Omental fat pad (tissue), 3 donors: ENCODE measurements at regions not wholly inside any gene's neighbourhood (a gene's known extent, or its start where the extent isn't known, plus 50 kb on each side); places are given as distances from the start of the nearest gene placed in this dataset. TPM values are rescaled to one million over a fixed set of nuclear protein-coding genes. Genes with fewer than 3 reads are reported as not detected.

Source experiments
- ATAC-seq: fragments of 150-250 bp; one replicate; pipeline ENCODE4 v1.9.1; 2016; ENCODE audit warnings: mild to moderate bottlenecking, moderate library complexity; ENCODE audit not compliant: low FRiP score
- DNase-seq: peaks from one replicate; pipeline ENCODE4 v3.0.0-alpha.2; 2019; ENCODE audit warnings: low spot score
- CTCF ChIP-seq, 3 donors: fragments of 450-650 bp; IDR thresholded peaks; one replicate each; pipeline ENCODE4 v1.5.1; 2016 to 2017; ENCODE audit warnings: antibody characterized with exemption in 3 of 3, mild to moderate bottlenecking in 3 of 3, moderate library complexity in 2 of 3
- small RNA-seq: library from RNA; depleted of rRNA; stranded (forward); fragments of <200 nt; gene quantifications from one replicate; pipeline ENCODE3, GENCODE V24; 2016

- DNase-seq (no peak), ATAC-seq (no peak)
Observed at GRCh38 chr5:1934056-1934394, 51.3 kb upstream of the IRX4 start.

GRCh38 chr5:1933364-1934055, 50.8 kb upstream of the IRX4 start:
- no peak for ATAC-seq
- DNase-seq, result no peak
- no peak for TF ChIP-seq CTCF (IDR thresholded peaks at IDR 0.05)

More at GRCh38 chr5:1934056-1934394, 51.3 kb upstream of the IRX4 start:
- no peak for TF ChIP-seq CTCF (IDR thresholded peaks at IDR 0.05)

Small RNAs in the stretch of these regions (small RNA-seq; reads per million reads assigned to genes)
- gene AC092266.1 (not detected), gene RF00019 (not detected)
